Lung microvascular endothelial cell (primary cell): ENCODE measurements at regions not wholly inside any gene's neighbourhood (a gene's known extent, or its start where the extent isn't known, plus 50 kb on each side); places are given as distances from the start of the nearest gene placed in this dataset.

Experiments
- DNase-seq, 2 donors: peaks; one replicate each; pipeline versions ENCODE4 v3.0.0 to v3.0.0-alpha.2; 2010; ENCODE audit warnings: low read depth in 2 of 2

GRCh38 chr11:8340296-8340695, 76.6 kb upstream of the LMO1 start:
- no peak for DNase-seq

- no peak for DNase-seq
Observed at GRCh38 chr11:8339592-8340022, 75.9 kb upstream of the LMO1 start.

GRCh38 chr11:8338138-8338537, 74.5 kb upstream of the LMO1 start:
- peak; percentile 32 to 63 for DNase-seq

- no peak for DNase-seq
Observed at GRCh38 chr11:8337130-8337795, 73.6 kb upstream of the LMO1 start.

GRCh38 chr11:8336356-8337129, 72.9 kb upstream of the LMO1 start:
- no peak for DNase-seq

- DNase-seq = no peak
Observed at GRCh38 chr11:8335683-8336082, 72.0 kb upstream of the LMO1 start.

- DNase-seq = no peak
Observed at GRCh38 chr11:8335186-8335585, 71.5 kb upstream of the LMO1 start.

GRCh38 chr11:8333811-8334401, 70.2 kb upstream of the LMO1 start:
- no peak for DNase-seq

- no peak for DNase-seq
Observed at GRCh38 chr11:8333376-8333775, 69.7 kb upstream of the LMO1 start.

GRCh38 chr11:8332891-8333290, 69.2 kb upstream of the LMO1 start:
- no peak for DNase-seq

- no peak for DNase-seq
Observed at GRCh38 chr11:8332196-8332595, 68.5 kb upstream of the LMO1 start.

- DNase-seq = no peak
Observed at GRCh38 chr11:8331767-8332166, 68.1 kb upstream of the LMO1 start.

GRCh38 chr11:8330896-8331295, 67.2 kb upstream of the LMO1 start:
- DNase-seq = no peak

- DNase-seq = no peak
Observed at GRCh38 chr11:8330404-8330803, 66.7 kb upstream of the LMO1 start.

- no peak for DNase-seq
Observed at GRCh38 chr11:8329847-8330361, 66.2 kb upstream of the LMO1 start.

- no peak for DNase-seq
Observed at GRCh38 chr11:8329336-8329735, 65.7 kb upstream of the LMO1 start.

GRCh38 chr11:8328848-8329330, 65.2 kb upstream of the LMO1 start:
- DNase-seq = peak; percentile 77 to 82

- DNase-seq = no peak
Observed at GRCh38 chr11:8328231-8328794, 64.6 kb upstream of the LMO1 start.

GRCh38 chr11:8327761-8328192, 64.1 kb upstream of the LMO1 start:
- DNase-seq = no peak

GRCh38 chr11:8326337-8326736, 62.7 kb upstream of the LMO1 start:
- no peak for DNase-seq

GRCh38 chr11:8325591-8326304, 62.1 kb upstream of the LMO1 start:
- no peak for DNase-seq
